ENCODE measurements at regions not wholly inside any gene's neighbourhood (a gene's known extent, or its start where the extent isn't known, plus 50 kb on each side); places are given as distances from the start of the nearest gene placed in this dataset.

DNA sequence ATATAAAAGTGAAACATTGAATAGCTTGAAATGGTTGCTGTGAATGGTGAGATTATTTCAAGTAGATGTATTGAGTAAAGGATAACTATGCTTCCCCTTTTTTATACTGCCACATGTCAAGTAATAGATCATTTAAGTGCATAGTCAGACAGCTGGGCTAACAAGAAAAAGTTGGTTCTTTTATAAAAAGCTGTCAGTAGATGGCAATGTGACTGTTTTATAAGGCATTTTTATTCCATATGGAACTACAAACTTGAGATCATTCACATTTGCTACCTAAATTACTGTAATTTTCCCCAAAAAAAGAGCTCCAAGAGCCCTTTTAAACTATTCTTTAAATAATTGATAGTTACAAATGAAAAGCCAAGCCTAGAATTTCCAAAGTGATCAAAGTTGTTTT lies 831.0 kb downstream of the C4orf33 start:
- H3K4me3 ChIP-seq (ENCODE audit: insufficient read depth, low read length) = no peak overlapping the region
- TF ChIP-seq, protein P1, sequence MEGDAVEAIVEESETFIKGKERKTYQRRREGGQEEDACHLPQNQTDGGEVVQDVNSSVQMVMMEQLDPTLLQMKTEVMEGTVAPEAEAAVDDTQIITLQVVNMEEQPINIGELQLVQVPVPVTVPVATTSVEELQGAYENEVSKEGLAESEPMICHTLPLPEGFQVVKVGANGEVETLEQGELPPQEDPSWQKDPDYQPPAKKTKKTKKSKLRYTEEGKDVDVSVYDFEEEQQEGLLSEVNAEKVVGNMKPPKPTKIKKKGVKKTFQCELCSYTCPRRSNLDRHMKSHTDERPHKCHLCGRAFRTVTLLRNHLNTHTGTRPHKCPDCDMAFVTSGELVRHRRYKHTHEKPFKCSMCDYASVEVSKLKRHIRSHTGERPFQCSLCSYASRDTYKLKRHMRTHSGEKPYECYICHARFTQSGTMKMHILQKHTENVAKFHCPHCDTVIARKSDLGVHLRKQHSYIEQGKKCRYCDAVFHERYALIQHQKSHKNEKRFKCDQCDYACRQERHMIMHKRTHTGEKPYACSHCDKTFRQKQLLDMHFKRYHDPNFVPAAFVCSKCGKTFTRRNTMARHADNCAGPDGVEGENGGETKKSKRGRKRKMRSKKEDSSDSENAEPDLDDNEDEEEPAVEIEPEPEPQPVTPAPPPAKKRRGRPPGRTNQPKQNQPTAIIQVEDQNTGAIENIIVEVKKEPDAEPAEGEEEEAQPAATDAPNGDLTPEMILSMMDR (IDR thresholded peaks at IDR 0.05; ENCODE audit: extremely low read depth, low read depth, low read length) = no peak
- peaks cover 5% of the 10 kb centered on the region for H3K9me3 ChIP-seq (ENCODE audit: low read depth, low read length)
- no peak overlapping the region for H3K4me2 ChIP-seq (ENCODE audit: insufficient read depth, low read length)
- H3K36me3 ChIP-seq (ENCODE audit: insufficient read depth, low read length) = no peaks in the 10 kb centered on the region
- H4K20me1 ChIP-seq (ENCODE audit: insufficient read depth, low read length) = no peaks in the 10 kb centered on the region
- H3K79me2 ChIP-seq (ENCODE audit: insufficient read depth, low read length) = no peaks in the 10 kb centered on the region
- no peaks in the 10 kb centered on the region for H3K27me3 ChIP-seq (ENCODE audit: insufficient read depth, low read length)
- H2AFZ ChIP-seq (ENCODE audit: low read length) = no peak overlapping the region
- H3K4me1 ChIP-seq (ENCODE audit: insufficient read depth, low read length) = no peaks in the 10 kb centered on the region
- no peak overlapping the region for H3K27ac ChIP-seq (ENCODE audit: low read depth, low read length)
- DNase-seq (ENCODE audit: insufficient read length, low spot score, missing footprints) = no peak

DNA sequence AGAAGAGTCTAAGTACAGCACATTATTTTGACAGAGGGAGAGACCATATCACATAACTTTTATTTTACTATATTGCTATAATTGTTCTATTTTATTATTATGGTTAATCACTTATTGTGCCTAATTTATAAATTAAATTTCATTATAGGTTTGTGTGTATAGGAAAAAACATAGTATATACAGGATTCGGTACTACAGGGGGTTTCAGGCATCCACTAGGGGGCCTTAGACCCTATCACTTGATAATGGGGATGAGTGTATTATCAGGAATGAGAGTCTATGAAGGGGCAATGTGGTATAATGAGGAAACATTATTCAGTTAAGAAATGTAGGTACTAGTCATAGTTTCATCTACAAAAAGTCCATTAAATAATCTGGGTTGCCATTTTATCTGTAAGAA lies 833.1 kb downstream of the C4orf33 start:
- H3K4me3 ChIP-seq (ENCODE audit: insufficient read depth, low read length) = no peak overlapping the region
- H4K20me1 ChIP-seq (ENCODE audit: insufficient read depth, low read length) = no peaks in the 10 kb centered on the region
- TF ChIP-seq, protein P1 (IDR thresholded peaks at IDR 0.05; ENCODE audit: extremely low read depth, low read depth, low read length) = no peak
- H3K4me2 ChIP-seq (ENCODE audit: insufficient read depth, low read length) = no peak overlapping the region
- no peaks in the 10 kb centered on the region for H3K79me2 ChIP-seq (ENCODE audit: insufficient read depth, low read length)
- no peaks in the 10 kb centered on the region for H3K36me3 ChIP-seq (ENCODE audit: insufficient read depth, low read length)
- H3K9me3 ChIP-seq (ENCODE audit: low read depth, low read length) = peaks cover 5% of the 10 kb centered on the region
- H3K27ac ChIP-seq (ENCODE audit: low read depth, low read length) = no peak overlapping the region
- H3K27me3 ChIP-seq (ENCODE audit: insufficient read depth, low read length) = no peaks in the 10 kb centered on the region
- DNase-seq (ENCODE audit: insufficient read length, low spot score, missing footprints) = no peak
- H3K4me1 ChIP-seq (ENCODE audit: insufficient read depth, low read length) = no peaks in the 10 kb centered on the region
- H2AFZ ChIP-seq (ENCODE audit: low read length) = no peak overlapping the region

DNA sequence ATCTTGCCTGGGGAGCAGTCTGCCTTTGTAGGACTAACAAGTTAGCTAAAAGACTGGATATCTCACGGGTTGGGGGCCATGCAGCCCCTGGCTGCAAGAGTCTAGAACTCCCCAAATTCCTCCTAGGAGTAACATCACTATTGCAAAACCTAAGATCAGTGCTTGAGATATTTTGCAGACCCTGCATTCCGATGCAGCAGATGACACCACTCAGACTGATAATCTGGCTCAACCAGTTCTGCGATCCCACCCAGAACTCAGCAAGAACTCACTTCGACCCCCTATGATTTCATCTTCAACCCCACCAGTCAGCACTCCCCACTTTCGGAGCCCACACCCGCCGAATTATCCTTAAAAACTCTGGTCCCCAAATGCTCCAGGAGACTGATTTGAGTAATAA lies 834.0 kb downstream of the C4orf33 start:
- Histone ChIP-seq H4K20me1 (ENCODE audit: insufficient read depth, low read length) (no peaks in the 10 kb centered on the region), H3K4me2 (ENCODE audit: insufficient read depth, low read length) (no peak overlapping the region), H3K27me3 (ENCODE audit: insufficient read depth, low read length) (no peaks in the 10 kb centered on the region), H3K4me1 (ENCODE audit: insufficient read depth, low read length) (no peaks in the 10 kb centered on the region), H3K79me2 (ENCODE audit: insufficient read depth, low read length) (no peaks in the 10 kb centered on the region), H2AFZ (ENCODE audit: low read length) (no peak overlapping the region), H3K27ac (ENCODE audit: low read depth, low read length) (no peak overlapping the region), H3K36me3 (ENCODE audit: insufficient read depth, low read length) (no peaks in the 10 kb centered on the region), H3K4me3 (ENCODE audit: insufficient read depth, low read length) (no peak overlapping the region), H3K9me3 (ENCODE audit: low read depth, low read length) (peaks cover 5% of the 10 kb centered on the region)
- DNase-seq (ENCODE audit: insufficient read length, low spot score, missing footprints) = no peak
- TF ChIP-seq, protein P1 (IDR thresholded peaks at IDR 0.05; ENCODE audit: extremely low read depth, low read depth, low read length) = no peak

DNA sequence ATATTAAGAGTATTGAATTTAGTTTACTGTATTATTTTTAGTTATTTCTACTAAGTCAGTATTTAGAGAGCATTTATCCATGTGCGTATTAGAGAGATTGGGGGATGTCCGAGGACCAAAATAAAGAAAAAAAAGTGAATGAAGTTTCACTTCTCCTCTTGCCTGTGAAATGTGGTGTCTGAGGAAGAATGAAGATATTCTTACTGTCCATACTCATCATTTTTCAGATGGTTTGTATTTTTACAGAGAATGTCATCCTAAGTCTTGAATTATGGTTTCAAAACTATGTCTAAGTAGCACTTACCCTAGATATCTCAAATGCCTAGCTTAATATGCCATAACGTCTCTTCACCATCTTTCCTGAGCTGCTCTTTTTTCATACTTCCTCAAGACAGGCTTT lies 854.3 kb downstream of the C4orf33 start:
- DNase-seq (ENCODE audit: insufficient read length, low spot score, missing footprints) = no peak
- no peak overlapping the region for H3K4me3 ChIP-seq (ENCODE audit: insufficient read depth, low read length)
- no peak overlapping the region for H3K27ac ChIP-seq (ENCODE audit: low read depth, low read length)
- no peaks in the 10 kb centered on the region for H3K79me2 ChIP-seq (ENCODE audit: insufficient read depth, low read length)
- no peaks in the 10 kb centered on the region for H3K4me1 ChIP-seq (ENCODE audit: insufficient read depth, low read length)
- no peak overlapping the region for H2AFZ ChIP-seq (ENCODE audit: low read length)
- H3K36me3 ChIP-seq (ENCODE audit: insufficient read depth, low read length) = no peaks in the 10 kb centered on the region
- H3K27me3 ChIP-seq (ENCODE audit: insufficient read depth, low read length) = no peaks in the 10 kb centered on the region
- no peaks in the 10 kb centered on the region for H4K20me1 ChIP-seq (ENCODE audit: insufficient read depth, low read length)
- TF ChIP-seq, protein P1 (IDR thresholded peaks at IDR 0.05; ENCODE audit: extremely low read depth, low read depth, low read length) = no peak
- H3K9me3 ChIP-seq (ENCODE audit: low read depth, low read length) = no peaks in the 10 kb centered on the region
- H3K4me2 ChIP-seq (ENCODE audit: insufficient read depth, low read length) = no peak overlapping the region
